Adrenal gland (tissue), 9 donors: ENCODE measurements at regions not wholly inside any gene's neighbourhood (a gene's known extent, or its start where the extent isn't known, plus 50 kb on each side); places are given as distances from the start of the nearest gene placed in this dataset.

ENCODE experiments used
- DNase-seq, 7 donors: peaks; one replicate each; pipeline ENCODE4 v3.0.0-alpha.2; 2019 to 2020
- H3K27ac ChIP-seq, 5 donors: fragments of 200-600 bp; sonication (generic) in 4 of 5; 1 replicate in 3 of 5; 2 replicates in 2 of 5; pipeline versions ENCODE4 v1.5.1 to v1.8.0; 2016 to 2020; ENCODE audit warnings: mild to moderate bottlenecking in 1 of 5
- H3K27me3 ChIP-seq: fragments of 200-600 bp; 2 replicates; pipeline ENCODE4 v1.8.0; 2021
- H3K36me3 ChIP-seq, 2 donors: fragments of 200-600 bp; replicated peaks in 1 of 2; 1 replicate in 1 of 2; 2 replicates in 1 of 2; pipeline versions ENCODE4 v1.5.1 to v1.8.0; 2018 to 2022
- H3K4me1 ChIP-seq, 2 donors: fragments of 200-600 bp; replicated peaks in 1 of 2; 1 replicate in 1 of 2; 2 replicates in 1 of 2; pipeline versions ENCODE4 v1.5.1 to v1.8.0; 2018 to 2021
- H3K4me3 ChIP-seq, 4 donors: fragments of 200-600 bp; sonication (generic) in 3 of 4; one replicate each; pipeline ENCODE4 v1.5.1; 2016 to 2018
- H3K9me3 ChIP-seq, 3 donors: fragments of 200-600 bp; sonication (generic) in 1 of 3; replicated peaks in 1 of 3; 1 replicate in 2 of 3; 2 replicates in 1 of 3; pipeline versions ENCODE4 v1.5.1 to v1.8.0; 2016 to 2021
- POLR2A ChIP-seq, 2 donors: fragments of 450-650 bp; IDR thresholded peaks; one replicate each; pipeline ENCODE4 v1.6.1; 2017; ENCODE audit warnings: antibody characterized with exemption in 2 of 2, mild to moderate bottlenecking in 2 of 2, moderate library complexity in 1 of 2
- WGBS, 4 donors: extraction: QIAGEN DNeasy Blood & Tissue Kit in 2 of 4; methylation state at CpG; one replicate each; pipeline versions ENCODE4 v1.1.5 to v1.1.7; 2013 to 2017; 5-methylcytosine and 5-hydroxymethylcytosine counted together
- intact Hi-C, 2 donors: fragments of 100-400 bp; cut with DNase I; formaldehyde crosslinking; loops; one replicate each; pipeline versions ENCODE4 v1.14.1 to v1.15.0; 2022 to 2023
- TF ChIP-seq, protein P1 (sequence below), 6 experiments: fragments of 450-650 bp in 4 of 6; fragments of 200-600 bp in 2 of 6; sonication (generic) in 1 of 6; IDR thresholded peaks; 1 replicate in 5 of 6; 2 replicates in 1 of 6; pipeline versions ENCODE4 v1.5.1 to v1.8.0; 2016 to 2021; ENCODE audit warnings: antibody characterized with exemption in 6 of 6, mild to moderate bottlenecking in 2 of 6, moderate library complexity in 1 of 6
- donor health status: healthy with polysubstance abuse.
- donor health status: Bipolar disorder and iron deficiency.
- donor health status: DM: yes; HTN: yes; CAD: no.
- donor health status: DM: no; HTN: no; CAD: no.
- donor health status: DM: no; HTN: no; CAD: no.

DNA sequence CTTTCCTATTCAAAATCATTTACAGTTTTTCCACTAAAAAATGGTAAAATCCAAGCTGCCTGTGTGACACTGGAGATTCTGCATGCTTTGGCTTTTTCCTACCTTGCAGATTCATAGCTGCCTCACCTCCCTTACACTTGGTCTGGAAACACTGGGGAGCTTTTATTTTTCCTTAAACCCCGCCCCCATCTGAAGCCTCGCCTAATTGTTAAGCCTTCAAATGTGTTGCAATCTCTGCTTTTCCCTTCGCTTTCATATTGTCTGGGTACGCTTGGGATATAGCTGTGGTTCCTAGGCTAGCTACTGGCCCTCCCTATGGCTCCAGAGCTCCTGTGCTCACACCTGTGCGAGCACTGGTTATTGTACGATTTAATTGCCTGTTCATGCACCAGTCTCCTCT is 942.4 kb upstream of the GYPC start:
- no peaks in the 10 kb centered on the region for H3K4me1 ChIP-seq
- H3K9me3 ChIP-seq: no peaks in the 10 kb centered on the region
- no peaks in the 10 kb centered on the region for H3K27me3 ChIP-seq
- TF ChIP-seq, protein P1, sequence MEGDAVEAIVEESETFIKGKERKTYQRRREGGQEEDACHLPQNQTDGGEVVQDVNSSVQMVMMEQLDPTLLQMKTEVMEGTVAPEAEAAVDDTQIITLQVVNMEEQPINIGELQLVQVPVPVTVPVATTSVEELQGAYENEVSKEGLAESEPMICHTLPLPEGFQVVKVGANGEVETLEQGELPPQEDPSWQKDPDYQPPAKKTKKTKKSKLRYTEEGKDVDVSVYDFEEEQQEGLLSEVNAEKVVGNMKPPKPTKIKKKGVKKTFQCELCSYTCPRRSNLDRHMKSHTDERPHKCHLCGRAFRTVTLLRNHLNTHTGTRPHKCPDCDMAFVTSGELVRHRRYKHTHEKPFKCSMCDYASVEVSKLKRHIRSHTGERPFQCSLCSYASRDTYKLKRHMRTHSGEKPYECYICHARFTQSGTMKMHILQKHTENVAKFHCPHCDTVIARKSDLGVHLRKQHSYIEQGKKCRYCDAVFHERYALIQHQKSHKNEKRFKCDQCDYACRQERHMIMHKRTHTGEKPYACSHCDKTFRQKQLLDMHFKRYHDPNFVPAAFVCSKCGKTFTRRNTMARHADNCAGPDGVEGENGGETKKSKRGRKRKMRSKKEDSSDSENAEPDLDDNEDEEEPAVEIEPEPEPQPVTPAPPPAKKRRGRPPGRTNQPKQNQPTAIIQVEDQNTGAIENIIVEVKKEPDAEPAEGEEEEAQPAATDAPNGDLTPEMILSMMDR (IDR thresholded peaks at IDR 0.05): no peak
- no peak for TF ChIP-seq POLR2A (IDR thresholded peaks at IDR 0.05)
- WGBS, 4 donors: 71 to 85% (median 81%) methylated on average over 6 of the region's 6 CpGs
- no peak overlapping the region for H3K4me3 ChIP-seq
- H3K27ac ChIP-seq: no peak overlapping the region
- no peak for DNase-seq
- intact Hi-C loops: no loop called here
- no peaks in the 10 kb centered on the region for H3K36me3 ChIP-seq

DNA sequence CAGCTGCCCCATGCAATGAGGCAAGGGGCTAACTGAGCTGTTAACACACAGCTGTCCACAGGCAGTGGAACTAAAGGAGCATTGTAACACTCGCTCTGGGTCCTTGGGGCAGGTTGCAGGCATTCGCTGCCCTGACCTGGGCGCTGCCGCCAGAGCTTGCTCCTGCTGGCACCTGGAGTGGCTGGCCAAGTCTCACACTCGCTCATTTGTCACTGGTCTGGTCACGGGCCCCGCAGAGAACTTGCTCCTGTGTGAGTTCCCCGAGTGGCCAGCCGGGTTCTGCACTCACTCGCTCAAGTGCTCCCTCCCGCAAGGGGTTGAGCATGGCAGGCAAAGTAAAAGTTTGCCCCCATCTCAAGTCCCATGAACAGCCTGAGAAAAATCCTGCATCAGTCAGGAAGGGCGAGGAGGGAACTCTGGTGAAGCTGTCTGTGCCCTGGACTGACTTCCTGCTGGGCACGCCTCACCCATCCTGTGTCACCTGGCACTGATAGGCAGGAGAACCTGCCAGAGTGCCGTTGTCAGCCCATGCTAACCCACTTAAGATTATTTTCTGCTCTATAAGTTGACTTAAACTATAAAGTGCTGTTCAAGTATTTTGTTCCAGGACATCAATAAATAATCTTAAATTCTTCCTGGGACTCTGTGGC is 934.8 kb upstream of the GYPC start:
- WGBS, 4 donors: 79 to 90% (median 86%) methylated on average over 8 to 14 of the region's 14 CpGs
- Histone ChIP-seq H3K4me1 (no peaks in the 10 kb centered on the region), H3K36me3 (no peaks in the 10 kb centered on the region), H3K27me3 (no peaks in the 10 kb centered on the region), H3K9me3 (no peaks in the 10 kb centered on the region), H3K27ac (no peak overlapping the region), H3K4me3 (no peak overlapping the region)
- DNase-seq: no peak
- TF ChIP-seq, protein P1 (IDR thresholded peaks at IDR 0.05): no peak
- intact Hi-C loops: no loop called here

DNA sequence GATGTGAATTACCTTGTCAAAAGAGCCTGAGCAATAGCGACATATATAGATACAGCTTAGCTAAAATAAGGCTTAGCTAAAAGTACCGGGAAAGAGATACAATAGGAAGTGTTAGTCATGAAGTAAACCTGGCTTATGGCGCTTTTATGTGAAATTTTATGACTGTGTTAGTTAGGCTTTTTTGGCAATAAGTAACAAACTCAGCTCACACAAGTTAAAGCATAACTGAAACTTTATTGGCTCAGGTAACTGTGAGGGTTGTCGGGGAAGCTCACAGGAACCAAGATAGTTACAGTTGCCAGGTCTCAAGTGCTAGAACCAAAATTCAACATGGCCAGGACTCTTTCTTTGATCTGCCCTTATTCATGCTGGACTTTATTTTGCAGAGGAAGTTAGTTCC is 925.0 kb upstream of the GYPC start:
- Histone ChIP-seq H3K36me3 (no peaks in the 10 kb centered on the region), H3K27me3 (no peaks in the 10 kb centered on the region), H3K4me1 (no peaks in the 10 kb centered on the region), H3K4me3 (no peak overlapping the region), H3K27ac (no peak overlapping the region), H3K9me3 (no peaks in the 10 kb centered on the region)
- WGBS, 4 donors: 78 to 85% (median 82%) methylated on average over 4 of the region's 4 CpGs
- no peak for DNase-seq
- intact Hi-C loops: no loop called here
- TF ChIP-seq, protein P1 (IDR thresholded peaks at IDR 0.05): no peak
- TF ChIP-seq POLR2A (IDR thresholded peaks at IDR 0.05): no peak

DNA sequence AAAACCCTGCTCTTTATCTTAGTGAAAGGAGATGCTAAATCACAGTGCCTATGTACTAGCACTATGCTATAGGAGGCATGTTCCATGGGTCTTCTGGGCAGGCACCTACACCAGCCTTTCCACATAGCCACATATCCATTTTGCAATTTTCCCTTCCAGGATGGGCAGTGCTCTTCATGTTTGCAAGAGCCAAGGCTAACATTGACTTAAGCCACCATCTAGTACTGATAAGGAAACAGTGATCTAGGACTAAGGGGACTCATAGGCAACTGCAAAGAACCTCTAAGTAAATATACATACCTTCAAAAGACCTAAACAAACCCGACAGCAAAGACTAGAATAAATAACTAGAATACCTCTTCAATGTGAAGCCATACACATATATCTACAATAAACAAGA is 919.7 kb upstream of the GYPC start:
- H3K9me3 ChIP-seq: no peaks in the 10 kb centered on the region
- H3K4me3 ChIP-seq: no peak overlapping the region
- no peaks in the 10 kb centered on the region for H3K36me3 ChIP-seq
- H3K4me1 ChIP-seq: no peaks in the 10 kb centered on the region
- WGBS, 4 donors: 75 to 84% (median 83%) methylated on average over 1 of the region's 1 CpG
- no peaks in the 10 kb centered on the region for H3K27me3 ChIP-seq
- no peak for TF ChIP-seq POLR2A (IDR thresholded peaks at IDR 0.05)
- TF ChIP-seq, protein P1 (IDR thresholded peaks at IDR 0.05): no peak
- H3K27ac ChIP-seq: no peak overlapping the region
- no peak for DNase-seq
- intact Hi-C loops: no loop called here
